Left colon (tissue), 2 donors: ENCODE measurements at regions not wholly inside any gene's neighbourhood (a gene's known extent, or its start where the extent isn't known, plus 50 kb on each side); places are given as distances from the start of the nearest gene placed in this dataset.

Experiments
- ATAC-seq: fragments of 200-7000 bp; cut with Tn5 transposase; one replicate; pipeline ENCODE4 v1.9.1; 2020; ENCODE audit warnings: mild to moderate bottlenecking, moderate library complexity
- DNase-seq, 2 donors: peaks; one replicate each; pipeline ENCODE4 v3.0.0-alpha.2; 2020
- intact Hi-C, 2 donors: fragments of 100-400 bp; cut with DNase I in 1 of 2; cut with micrococcal nuclease in 1 of 2; formaldehyde crosslinking; loops; one replicate each; pipeline versions ENCODE4 v1.11.2 to v1.14.0; 2022; cut with DNase I, micrococcal nuclease
- donor health status: DM: no; HTN: no; CAD: no.
- donor health status: DM: yes; HTN: yes; CAD: no.

- intact Hi-C loops: no loop called here
- ATAC-seq (no peak), DNase-seq (no peak)
Measured at GRCh38 chr4:151990201-151990600, 229.4 kb upstream of the GATB start.

GRCh38 chr4:151988591-151988990 is 227.8 kb upstream of the GATB start:
- ATAC-seq (no peak), DNase-seq (no peak)
- intact Hi-C loops: no loop called here

- no peak for DNase-seq
- no peak for ATAC-seq
- intact Hi-C loops: no loop called here
Measured at GRCh38 chr4:151987606-151988005, 226.8 kb upstream of the GATB start.

GRCh38 chr4:151983854-151984253 is 223.0 kb upstream of the GATB start:
- no peak for ATAC-seq
- intact Hi-C loops: no loop called here
- no peak for DNase-seq

GRCh38 chr4:151979819-151980218 is 219.0 kb upstream of the GATB start:
- no peak for DNase-seq
- intact Hi-C loops: no loop called here
- ATAC-seq: no peak

- ATAC-seq: no peak
Measured at GRCh38 chr4:151968643-151969042, 207.8 kb upstream of the GATB start.

GRCh38 chr4:151967074-151967473 is 206.3 kb upstream of the GATB start:
- DNase-seq (no peak), ATAC-seq (no peak)
- intact Hi-C loops: no loop called here

More at GRCh38 chr4:151968643-151969042, 207.8 kb upstream of the GATB start:
- intact Hi-C loops: no loop called here
- DNase-seq: no peak

- no peak for ATAC-seq
- intact Hi-C loops: no loop called here
- no peak for DNase-seq
Measured at GRCh38 chr4:151962138-151962823, 201.5 kb upstream of the GATB start.

GRCh38 chr4:151961456-151961855 is 200.6 kb upstream of the GATB start:
- intact Hi-C loops: no loop called here
- ATAC-seq: no peak

GRCh38 chr4:151960449-151961230 is 199.8 kb upstream of the GATB start:
- intact Hi-C loops: no loop called here
- no peak for ATAC-seq
- DNase-seq: no peak

More at GRCh38 chr4:151961456-151961855, 200.6 kb upstream of the GATB start:
- DNase-seq: no peak

GRCh38 chr4:151957153-151957552 is 196.3 kb upstream of the GATB start:
- intact Hi-C loops: no loop called here
- ATAC-seq: no peak
- DNase-seq: no peak

GRCh38 chr4:151955721-151956380 is 195.0 kb upstream of the GATB start:
- ATAC-seq: no peak
- DNase-seq: no peak
- intact Hi-C loops: no loop called here

- DNase-seq (no peak), ATAC-seq (no peak)
- intact Hi-C loops: no loop called here
Measured at GRCh38 chr4:151953795-151954372, 193.1 kb upstream of the GATB start.

- intact Hi-C loops: no loop called here
- no peak for ATAC-seq
- DNase-seq: no peak
Measured at GRCh38 chr4:151953312-151953711, 192.5 kb upstream of the GATB start.

GRCh38 chr4:151952711-151953254 is 192.0 kb upstream of the GATB start:
- DNase-seq: no peak
- ATAC-seq: no peak
- intact Hi-C loops: no loop called here

- ATAC-seq (no peak), DNase-seq (no peak)
- intact Hi-C loops: no loop called here
Measured at GRCh38 chr4:151952137-151952536, 191.3 kb upstream of the GATB start.

GRCh38 chr4:151951671-151952050 is 190.9 kb upstream of the GATB start:
- intact Hi-C loops: no loop called here
- no peak for ATAC-seq
- no peak for DNase-seq

GRCh38 chr4:151950993-151951670 is 190.3 kb upstream of the GATB start:
- DNase-seq (no peak), ATAC-seq (no peak)
- intact Hi-C loops: no loop called here
